ENCODE measurements at regions not wholly inside any gene's neighbourhood (a gene's known extent, or its start where the extent isn't known, plus 50 kb on each side); places are given as distances from the start of the nearest gene placed in this dataset.
"Not testable (repeated sequence)": the region's sequence is repeated elsewhere in the genome, so short reads cannot be mapped to it uniquely, and the experiment has no call there.

DNA sequence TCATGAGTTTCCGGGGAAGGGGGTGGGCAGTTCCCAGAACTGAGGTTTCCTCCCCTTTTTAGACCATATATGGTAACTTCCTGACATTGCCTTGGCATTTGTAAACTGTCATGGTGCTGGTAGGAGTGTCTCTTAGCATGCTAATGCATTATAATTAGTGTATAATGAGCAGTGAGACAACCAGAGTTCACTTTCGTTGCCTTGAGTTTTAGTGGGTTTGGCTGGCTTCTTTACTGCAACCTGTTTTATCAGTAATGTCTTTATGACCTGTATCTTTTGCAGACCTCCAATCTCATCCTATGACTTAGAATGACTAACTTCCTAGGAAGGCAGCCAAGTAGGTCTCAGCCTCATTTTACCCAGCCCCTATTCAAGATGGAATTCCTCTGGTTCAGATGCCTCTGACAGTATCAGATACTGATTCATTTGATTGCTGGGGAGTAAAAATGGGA lies 447.3 kb downstream of the XIRP2 start:
- Histone ChIP-seq H3K36me3 (no peaks in the 10 kb centered on the region), H3K4me1 (no peaks in the 10 kb centered on the region), H3K27ac (no peak overlapping the region), H3K27me3 (no peaks in the 10 kb centered on the region), H3K4me3 (no peak overlapping the region), H3K9me3 (no peaks in the 10 kb centered on the region)
- TF ChIP-seq, protein P1, sequence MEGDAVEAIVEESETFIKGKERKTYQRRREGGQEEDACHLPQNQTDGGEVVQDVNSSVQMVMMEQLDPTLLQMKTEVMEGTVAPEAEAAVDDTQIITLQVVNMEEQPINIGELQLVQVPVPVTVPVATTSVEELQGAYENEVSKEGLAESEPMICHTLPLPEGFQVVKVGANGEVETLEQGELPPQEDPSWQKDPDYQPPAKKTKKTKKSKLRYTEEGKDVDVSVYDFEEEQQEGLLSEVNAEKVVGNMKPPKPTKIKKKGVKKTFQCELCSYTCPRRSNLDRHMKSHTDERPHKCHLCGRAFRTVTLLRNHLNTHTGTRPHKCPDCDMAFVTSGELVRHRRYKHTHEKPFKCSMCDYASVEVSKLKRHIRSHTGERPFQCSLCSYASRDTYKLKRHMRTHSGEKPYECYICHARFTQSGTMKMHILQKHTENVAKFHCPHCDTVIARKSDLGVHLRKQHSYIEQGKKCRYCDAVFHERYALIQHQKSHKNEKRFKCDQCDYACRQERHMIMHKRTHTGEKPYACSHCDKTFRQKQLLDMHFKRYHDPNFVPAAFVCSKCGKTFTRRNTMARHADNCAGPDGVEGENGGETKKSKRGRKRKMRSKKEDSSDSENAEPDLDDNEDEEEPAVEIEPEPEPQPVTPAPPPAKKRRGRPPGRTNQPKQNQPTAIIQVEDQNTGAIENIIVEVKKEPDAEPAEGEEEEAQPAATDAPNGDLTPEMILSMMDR (IDR thresholded peaks at IDR 0.05) = no peak
- no peak for TF ChIP-seq EP300 (IDR thresholded peaks at IDR 0.05)
- TF ChIP-seq POLR2A (IDR thresholded peaks at IDR 0.05) = no peak
- 81 to 85% methylated on average over 2 of the region's 2 CpGs for WGBS, 2 donors
- no peak for DNase-seq (ENCODE audit: low spot score in 2 of 2)

DNA sequence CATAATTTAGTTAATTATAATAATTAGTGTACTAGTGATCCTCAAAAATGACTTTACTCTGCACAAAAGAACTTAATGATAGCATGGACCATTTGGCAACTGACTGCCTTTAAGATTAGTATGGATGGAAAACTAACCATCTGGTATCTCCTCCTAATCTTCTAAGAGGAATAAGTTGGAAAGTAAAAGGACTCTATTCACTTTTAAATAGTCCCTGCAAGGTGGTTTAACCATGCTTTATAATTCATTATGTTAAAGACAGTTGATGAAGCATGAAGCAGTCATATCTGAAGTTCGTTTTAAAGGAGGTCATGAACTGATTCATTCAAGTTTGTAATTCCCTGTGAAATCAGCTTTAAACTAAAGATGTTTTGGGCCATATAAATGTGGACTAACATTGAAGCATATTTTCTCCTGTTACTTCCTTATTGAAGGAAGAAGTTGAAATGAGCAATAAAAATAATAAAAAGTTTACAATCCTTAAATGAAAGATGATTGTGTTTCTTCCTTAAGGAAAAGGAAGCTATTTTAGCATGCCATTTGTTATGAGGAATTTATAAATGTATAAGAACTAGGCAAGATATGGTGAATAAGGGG lies 446.0 kb downstream of the XIRP2 start:
- Histone ChIP-seq H3K27me3 (no peaks in the 10 kb centered on the region), H3K36me3 (no peaks in the 10 kb centered on the region), H3K4me3 (no peak overlapping the region), H3K27ac (no peak overlapping the region), H3K4me1 (no peaks in the 10 kb centered on the region), H3K9me3 (peaks cover 0 to 8% (median 0%) of the 10 kb centered on the region in 4 donors)
- 42 to 45% methylated on average over 1 of the region's 1 CpG for WGBS, 2 donors
- TF ChIP-seq POLR2A (IDR thresholded peaks at IDR 0.05) (no peak), EP300 (IDR thresholded peaks at IDR 0.05) (no peak)
- TF ChIP-seq, protein P1 (IDR thresholded peaks at IDR 0.05) = no peak
- no peak for DNase-seq (ENCODE audit: low spot score in 2 of 2)

DNA sequence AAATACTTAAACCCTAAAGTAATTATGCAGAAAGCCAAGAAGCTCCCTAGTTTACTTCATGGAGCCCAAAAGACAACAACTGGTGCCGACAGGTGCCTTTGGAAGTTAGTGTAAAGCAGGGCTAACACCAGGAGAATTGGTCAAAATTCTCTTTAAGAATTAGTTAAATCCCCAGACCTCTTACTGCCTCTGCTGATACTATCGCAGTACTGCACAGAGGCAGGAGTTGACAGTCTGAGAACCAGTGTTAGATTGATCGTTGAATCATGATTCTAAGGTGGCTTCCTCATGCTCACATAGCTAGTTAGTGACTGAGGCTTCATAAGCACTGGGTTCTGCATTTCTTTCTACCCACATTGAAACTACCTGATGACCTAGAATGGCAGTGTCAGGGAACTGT lies 445.0 kb downstream of the XIRP2 start:
- TF ChIP-seq EP300 (IDR thresholded peaks at IDR 0.05) (no peak), POLR2A (IDR thresholded peaks at IDR 0.05) (no peak)
- TF ChIP-seq, protein P1 (IDR thresholded peaks at IDR 0.05) = no peak
- Histone ChIP-seq H3K27ac (no peak overlapping the region), H3K4me1 (no peaks in the 10 kb centered on the region), H3K9me3 (peaks cover 0 to 8% (median 0%) of the 10 kb centered on the region in 4 donors), H3K27me3 (no peaks in the 10 kb centered on the region), H3K36me3 (no peaks in the 10 kb centered on the region), H3K4me3 (no peak overlapping the region)
- no peak for DNase-seq (ENCODE audit: low spot score in 2 of 2)
- WGBS, 2 donors = 70 to 86% methylated on average over 3 of the region's 3 CpGs

DNA sequence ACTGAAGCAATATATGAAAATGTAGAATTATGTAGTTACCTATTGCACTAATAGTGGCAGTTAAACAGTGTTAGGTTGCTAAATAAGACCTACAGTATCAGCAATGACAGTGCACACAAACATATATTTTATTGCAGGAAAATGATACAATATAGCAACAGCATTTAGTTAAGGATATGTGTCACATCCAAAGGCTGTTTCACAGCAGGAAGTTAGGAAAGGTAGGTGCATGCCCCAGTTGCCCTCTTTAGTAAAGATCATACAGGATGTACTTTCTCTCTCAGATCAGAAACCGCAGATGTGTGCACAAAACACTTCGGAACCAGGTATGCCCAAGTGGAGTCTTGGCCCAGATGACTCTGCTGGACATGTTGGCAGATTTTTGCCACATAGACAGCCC lies 444.1 kb downstream of the XIRP2 start:
- DNase-seq (ENCODE audit: low spot score in 2 of 2) = no peak
- Histone ChIP-seq H3K4me3 (no peak overlapping the region), H3K9me3 (peaks cover 0 to 8% (median 0%) of the 10 kb centered on the region in 4 donors), H3K27ac (no peak overlapping the region), H3K36me3 (no peaks in the 10 kb centered on the region), H3K27me3 (no peaks in the 10 kb centered on the region), H3K4me1 (no peaks in the 10 kb centered on the region)
- WGBS, 2 donors = 94% methylated on average over 2 of the region's 2 CpGs
- TF ChIP-seq, protein P1 (IDR thresholded peaks at IDR 0.05) = no peak
- TF ChIP-seq EP300 (IDR thresholded peaks at IDR 0.05) (no peak), POLR2A (IDR thresholded peaks at IDR 0.05) (no peak)

DNA sequence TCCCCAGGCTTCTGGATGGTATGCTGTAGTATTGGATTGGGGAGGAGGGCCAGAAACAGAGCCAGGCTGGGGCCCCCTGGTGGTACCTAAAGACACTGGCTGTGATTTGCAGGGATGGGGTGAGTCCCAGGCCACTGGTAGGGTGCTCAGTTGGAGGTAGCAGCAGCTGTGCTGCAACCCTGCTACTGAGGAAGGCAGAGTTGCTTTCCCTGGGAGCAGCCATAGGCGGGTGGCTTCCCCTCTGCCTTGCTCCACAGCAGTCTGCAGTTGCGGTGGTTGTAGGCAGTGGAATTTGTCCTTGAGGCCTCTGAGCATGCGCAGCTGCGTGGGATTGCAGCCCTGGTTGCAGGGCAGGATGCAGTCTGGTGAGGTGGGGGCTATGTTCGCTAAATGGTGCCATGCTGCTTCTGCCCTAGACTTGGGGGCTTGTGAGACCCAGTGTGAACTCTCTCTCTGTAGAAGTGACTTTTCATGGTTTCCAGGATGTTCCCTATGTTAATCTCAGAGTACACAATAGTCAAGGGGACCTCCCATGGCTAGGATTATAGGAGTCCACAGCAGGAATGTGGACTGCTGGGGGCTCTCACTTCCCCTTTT lies 443.5 kb downstream of the XIRP2 start:
- DNase-seq (ENCODE audit: low spot score in 2 of 2) = no peak
- Histone ChIP-seq H3K4me3 (no peak overlapping the region), H3K4me1 (no peaks in the 10 kb centered on the region), H3K27ac (no peak overlapping the region), H3K27me3 (no peaks in the 10 kb centered on the region), H3K9me3 (peaks cover 0 to 8% (median 0%) of the 10 kb centered on the region in 4 donors), H3K36me3 (no peaks in the 10 kb centered on the region)
- TF ChIP-seq, protein P1 (IDR thresholded peaks at IDR 0.05) = no peak
- TF ChIP-seq POLR2A (IDR thresholded peaks at IDR 0.05) (no peak), EP300 (IDR thresholded peaks at IDR 0.05) (no peak)
- WGBS, 2 donors = 32 to 63% methylated on average over 3 to 5 of the region's 5 CpGs

DNA sequence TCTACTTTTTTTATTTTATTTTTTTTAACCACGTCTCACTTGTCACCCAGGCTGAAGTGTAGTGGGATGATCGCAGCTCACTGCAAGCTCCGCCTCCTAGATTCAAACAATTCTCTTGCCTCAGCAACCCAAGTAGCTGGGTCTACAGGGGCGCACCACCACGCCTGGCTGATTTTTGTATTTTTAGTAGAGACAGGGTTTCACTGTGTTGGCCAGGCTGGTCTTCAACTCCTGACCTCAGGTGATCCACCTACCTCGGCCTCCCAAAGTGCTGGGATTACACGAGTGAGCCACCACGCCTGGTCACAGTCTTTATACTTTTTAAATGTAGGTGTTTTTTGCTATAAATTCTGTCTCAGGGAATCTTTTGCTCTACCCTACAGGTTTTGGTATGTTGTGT lies 440.5 kb downstream of the XIRP2 start:
- H3K27ac ChIP-seq; H3K4me1 ChIP-seq; H3K36me3 ChIP-seq; H3K9me3 ChIP-seq; H3K27me3 ChIP-seq; H3K4me3 ChIP-seq; DNase-seq (ENCODE audit: low spot score in 2 of 2): not testable (repeated sequence)
- WGBS, 2 donors = 92 to 97% methylated on average over 8 of the region's 8 CpGs
